BE2C (cell line): ENCODE measurements at regions not wholly inside any gene's neighbourhood (a gene's known extent, or its start where the extent isn't known, plus 50 kb on each side); places are given as distances from the start of the nearest gene placed in this dataset.

Experiments used
- DNase-seq: peaks from one replicate; pipeline ENCODE4 v3.0.0-alpha.2; 2020
- H3K27me3 ChIP-seq: fragments of 250-450 bp; sonication (Bioruptor Pico); 2 replicates; pipeline ENCODE4 v1.5.1; 2020; ENCODE audit warnings: mild to moderate bottlenecking
- H3K36me3 ChIP-seq: fragments of 250-450 bp; sonication (Bioruptor Pico); 2 replicates; pipeline ENCODE4 v1.5.1; 2020; ENCODE audit warnings: mild to moderate bottlenecking
- H3K4me1 ChIP-seq: fragments of 250-450 bp; sonication (Bioruptor Pico); 2 replicates; pipeline ENCODE4 v1.5.1; 2020
- H3K4me3 ChIP-seq: 2 replicates; pipeline ENCODE4 v1.5.1; 2011; ENCODE audit warnings: low read depth, low read length
- H3K9me3 ChIP-seq: fragments of 250-450 bp; sonication (Bioruptor Pico); 2 replicates; pipeline ENCODE4 v1.5.1; 2020
- CTCF ChIP-seq: IDR thresholded peaks from 2 replicates; pipeline ENCODE4 v1.5.1; 2012; ENCODE audit warnings: mild to moderate bottlenecking, low read depth, low read length

- no peaks in the 10 kb centered on the region for H3K36me3 ChIP-seq
- no peak overlapping the region for H3K4me3 ChIP-seq
- H3K4me1 ChIP-seq, result no peaks in the 10 kb centered on the region
- no peaks in the 10 kb centered on the region for H3K9me3 ChIP-seq
- H3K27me3 ChIP-seq, result no peaks in the 10 kb centered on the region
- TF ChIP-seq CTCF, result no peak
- no peak for DNase-seq
Observed at GRCh38 chr12:102629262-102629888, 149.0 kb upstream of the IGF1 start.

GRCh38 chr12:102625819-102626218, 145.5 kb upstream of the IGF1 start:
- H3K4me1 ChIP-seq, result no peaks in the 10 kb centered on the region
- H3K36me3 ChIP-seq, result no peaks in the 10 kb centered on the region
- no peak for DNase-seq
- H3K4me3 ChIP-seq, result no peak overlapping the region
- TF ChIP-seq CTCF, result no peak
- H3K27me3 ChIP-seq, result no peaks in the 10 kb centered on the region
- H3K9me3 ChIP-seq, result no peaks in the 10 kb centered on the region

GRCh38 chr12:102622618-102623017, 142.3 kb upstream of the IGF1 start:
- Histone ChIP-seq H3K9me3 (no peaks in the 10 kb centered on the region), H3K27me3 (no peaks in the 10 kb centered on the region), H3K4me3 (no peak overlapping the region), H3K36me3 (no peaks in the 10 kb centered on the region), H3K4me1 (no peaks in the 10 kb centered on the region)
- DNase-seq, result no peak
- TF ChIP-seq CTCF, result no peak

- no peaks in the 10 kb centered on the region for H3K4me1 ChIP-seq
- no peaks in the 10 kb centered on the region for H3K9me3 ChIP-seq
- no peaks in the 10 kb centered on the region for H3K36me3 ChIP-seq
- DNase-seq, result no peak
- no peak for TF ChIP-seq CTCF
- no peaks in the 10 kb centered on the region for H3K27me3 ChIP-seq
- no peak overlapping the region for H3K4me3 ChIP-seq
Observed at GRCh38 chr12:102618197-102618877, 138.0 kb upstream of the IGF1 start.

GRCh38 chr12:102616692-102617091, 136.3 kb upstream of the IGF1 start:
- Histone ChIP-seq H3K4me3 (no peak overlapping the region), H3K36me3 (no peaks in the 10 kb centered on the region), H3K9me3 (no peaks in the 10 kb centered on the region), H3K4me1 (no peaks in the 10 kb centered on the region), H3K27me3 (no peaks in the 10 kb centered on the region)
- TF ChIP-seq CTCF, result no peak
- no peak for DNase-seq

- no peaks in the 10 kb centered on the region for H3K4me1 ChIP-seq
- no peak for TF ChIP-seq CTCF
- no peaks in the 10 kb centered on the region for H3K9me3 ChIP-seq
- no peak overlapping the region for H3K4me3 ChIP-seq
- DNase-seq, result no peak
- H3K27me3 ChIP-seq, result no peaks in the 10 kb centered on the region
- no peaks in the 10 kb centered on the region for H3K36me3 ChIP-seq
Observed at GRCh38 chr12:102611995-102612394, 131.6 kb upstream of the IGF1 start.
